MM.1S (cell line): ENCODE measurements at regions not wholly inside any gene's neighbourhood (a gene's known extent, or its start where the extent isn't known, plus 50 kb on each side); places are given as distances from the start of the nearest gene placed in this dataset.

Experiments
- DNase-seq: peaks from one replicate; pipeline ENCODE4 v3.0.0-alpha.2; 2015
- H2AFZ ChIP-seq: fragments of 300-600 bp; sonication (generic); 2 replicates; pipeline ENCODE4 v1.6.0; 2016; ENCODE audit warnings: antibody characterized with exemption, low read length
- H3F3A ChIP-seq: fragments of 300-600 bp; sonication (generic); 2 replicates; pipeline ENCODE4 v1.6.1; 2016; ENCODE audit warnings: mild to moderate bottlenecking, antibody characterized with exemption, low read length, moderate library complexity, mixed read lengths; ENCODE audit not compliant: insufficient read depth
- H3K27ac ChIP-seq: fragments of 300-600 bp; sonication (generic); 2 replicates; pipeline ENCODE4 v1.5.1; 2016; ENCODE audit warnings: mild to moderate bottlenecking, low read length
- H3K27me3 ChIP-seq: fragments of 300-600 bp; sonication (generic); replicated peaks from 2 replicates; pipeline ENCODE4 v1.6.0; 2016; ENCODE audit warnings: low read length; ENCODE audit not compliant: insufficient read depth
- H3K36me3 ChIP-seq: fragments of 300-600 bp; sonication (generic); replicated peaks from 2 replicates; pipeline ENCODE4 v1.6.1; 2016; ENCODE audit warnings: mild to moderate bottlenecking, low read length, mixed read lengths; ENCODE audit not compliant: insufficient read depth
- H3K4me1 ChIP-seq: fragments of 300-600 bp; sonication (generic); 2 replicates; pipeline ENCODE4 v1.6.1; 2016; ENCODE audit warnings: low read length, mixed read lengths
- H3K4me2 ChIP-seq: fragments of 300-600 bp; sonication (generic); 2 replicates; pipeline ENCODE4 v1.6.0; 2016; ENCODE audit warnings: low read depth, low read length
- H3K4me3 ChIP-seq: fragments of 300-600 bp; sonication (generic); 2 replicates; pipeline ENCODE4 v1.5.1; 2016; ENCODE audit warnings: low read length, mixed read lengths
- H3K79me2 ChIP-seq: fragments of 300-600 bp; sonication (generic); 2 replicates; pipeline ENCODE4 v1.6.1; 2016; ENCODE audit warnings: mixed run types, low read length, mixed read lengths
- H3K9ac ChIP-seq: fragments of 300-600 bp; sonication (generic); 2 replicates; pipeline ENCODE4 v1.6.1; 2016; ENCODE audit warnings: low read length, mixed read lengths
- H3K9me2 ChIP-seq: fragments of 300-600 bp; sonication (generic); replicated peaks from 2 replicates; pipeline ENCODE4 v1.6.1; 2016; ENCODE audit warnings: mild to moderate bottlenecking, low read length, mixed read lengths; ENCODE audit not compliant: insufficient read depth
- H3K9me3 ChIP-seq: fragments of 300-600 bp; sonication (generic); replicated peaks from 2 replicates; pipeline ENCODE4 v1.6.1; 2016; ENCODE audit warnings: mild to moderate bottlenecking, low read length, mixed read lengths; ENCODE audit not compliant: insufficient read depth
- H4K20me1 ChIP-seq: fragments of 300-600 bp; sonication (generic); 2 replicates; pipeline ENCODE4 v1.6.1; 2016; ENCODE audit warnings: mild to moderate bottlenecking, low read length, moderate library complexity, mixed read lengths; ENCODE audit not compliant: insufficient read depth
- CTCF ChIP-seq: fragments of 300-600 bp; sonication (generic); IDR thresholded peaks from 2 replicates; pipeline ENCODE4 v1.5.1; 2016; ENCODE audit warnings: antibody characterized with exemption, low read length, mixed read lengths
- EZH2 ChIP-seq: fragments of 300-600 bp; sonication (generic); optimal IDR thresholded peaks from 2 replicates; pipeline ENCODE3; 2017; ENCODE audit warnings: low read depth, mild to moderate bottlenecking, antibody characterized with exemption, low read length, mixed read lengths
- EZH2phosphoT487 ChIP-seq: fragments of 300-600 bp; sonication (generic); IDR thresholded peaks from 2 replicates; pipeline ENCODE4 v1.6.1; 2018; ENCODE audit warnings: antibody characterized with exemption, low read length

DNA sequence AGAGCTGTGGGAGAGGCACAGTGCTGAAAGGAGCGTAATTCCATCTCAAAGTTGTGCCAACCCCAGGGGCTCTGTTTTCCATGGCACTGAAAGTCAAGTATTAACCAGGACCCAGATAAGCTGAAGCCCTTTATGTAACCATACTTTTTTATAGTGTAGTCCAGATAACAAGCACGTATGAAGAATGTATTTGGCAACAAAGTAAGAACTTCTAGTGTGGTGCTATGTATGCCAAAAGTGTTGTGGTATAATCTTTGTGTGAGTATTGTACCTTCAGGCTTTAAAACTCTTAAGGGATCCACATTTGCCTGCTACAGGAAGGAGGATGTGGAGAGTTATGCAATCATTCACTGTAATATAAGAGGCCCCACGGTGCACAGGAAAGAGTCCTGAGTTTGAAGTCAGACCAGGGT, 129.4 kb downstream of the IBTK start:
- Histone ChIP-seq H3K4me1 (no peaks in the 10 kb centered on the region), H2AFZ (no peak overlapping the region), H3K9ac (no peak overlapping the region), H3K27ac (no peak overlapping the region), H3K79me2 (no peaks in the 10 kb centered on the region), H4K20me1 (no peaks in the 10 kb centered on the region), H3K9me3 (no peaks in the 10 kb centered on the region), H3F3A (no peaks in the 10 kb centered on the region), H3K4me3 (no peak overlapping the region), H3K4me2 (no peak overlapping the region), H3K36me3 (no peaks in the 10 kb centered on the region), H3K27me3 (no peaks in the 10 kb centered on the region), H3K9me2 (no peaks in the 10 kb centered on the region)
- DNase-seq, result no peak
- TF ChIP-seq EZH2 (no peak), CTCF (no peak), EZH2phosphoT487 (no peak)

DNA sequence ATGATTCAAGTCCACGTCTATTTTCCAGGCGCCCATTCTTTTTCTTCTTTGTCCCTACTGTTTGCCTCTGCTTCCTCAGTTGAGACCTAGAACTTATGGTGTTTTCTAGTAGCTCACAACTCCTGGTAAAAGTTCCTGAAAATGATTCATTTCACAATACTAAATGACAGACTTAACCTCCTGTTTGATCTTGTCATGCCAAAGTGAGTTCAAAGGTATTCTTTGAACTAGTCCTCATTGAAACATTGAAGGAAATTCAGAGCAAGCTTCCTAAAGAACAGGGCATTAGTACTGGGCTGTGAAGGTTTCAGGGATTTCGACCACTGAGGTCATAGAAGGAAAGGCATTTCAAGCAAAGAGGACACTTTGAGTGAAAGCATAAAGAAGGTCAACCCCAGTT, 132.8 kb downstream of the IBTK start:
- H3K36me3 ChIP-seq, result no peaks in the 10 kb centered on the region
- TF ChIP-seq EZH2phosphoT487 (no peak), EZH2 (no peak), CTCF (no peak)
- no peaks in the 10 kb centered on the region for H3F3A ChIP-seq
- no peaks in the 10 kb centered on the region for H3K79me2 ChIP-seq
- no peak for DNase-seq
- H3K27ac ChIP-seq, result no peak overlapping the region
- H3K9ac ChIP-seq, result no peak overlapping the region
- no peak overlapping the region for H3K4me2 ChIP-seq
- no peaks in the 10 kb centered on the region for H3K9me3 ChIP-seq
- no peak overlapping the region for H3K4me3 ChIP-seq
- H3K9me2 ChIP-seq, result no peaks in the 10 kb centered on the region
- no peaks in the 10 kb centered on the region for H4K20me1 ChIP-seq
- no peak overlapping the region for H2AFZ ChIP-seq
- H3K27me3 ChIP-seq, result no peaks in the 10 kb centered on the region
- no peaks in the 10 kb centered on the region for H3K4me1 ChIP-seq

- no peak for TF ChIP-seq CTCF
- TF ChIP-seq EZH2phosphoT487, result no peak
- TF ChIP-seq EZH2, result no peak
- Histone ChIP-seq H4K20me1 (no peaks in the 10 kb centered on the region), H3K9me3 (no peaks in the 10 kb centered on the region), H3K9ac (no peak overlapping the region), H3K79me2 (no peaks in the 10 kb centered on the region), H3K27ac (no peak overlapping the region), H3K36me3 (no peaks in the 10 kb centered on the region), H2AFZ (no peak overlapping the region), H3K27me3 (no peaks in the 10 kb centered on the region), H3K4me3 (no peak overlapping the region), H3K9me2 (no peaks in the 10 kb centered on the region), H3F3A (no peaks in the 10 kb centered on the region), H3K4me1 (no peaks in the 10 kb centered on the region), H3K4me2 (no peak overlapping the region)
- no peak for DNase-seq
Observed at GRCh38 chr6:82113231-82113630, 134.3 kb downstream of the IBTK start.
